LNCaP clone FGC (cell line): ENCODE measurements at regions not wholly inside any gene's neighbourhood (a gene's known extent, or its start where the extent isn't known, plus 50 kb on each side); places are given as distances from the start of the nearest gene placed in this dataset.
A peak's percentile ranks its signal among the peaks of the same experiment; 100 is the strongest.

Source experiments
- DNase-seq: peaks from one replicate; pipeline ENCODE4 v3.0.0-alpha.2; 2011; ENCODE audit warnings: low read depth
- H3K4me3 ChIP-seq: 2 replicates; pipeline ENCODE4 v1.5.1; 2011; ENCODE audit warnings: mild to moderate bottlenecking, low read depth, low read length, control low read depth
- TF ChIP-seq, protein P1 (sequence below): IDR thresholded peaks from 2 replicates; pipeline ENCODE4 v1.5.1; 2012; ENCODE audit warnings: mild to moderate bottlenecking; ENCODE audit not compliant: control insufficient read depth, insufficient read depth; ENCODE audit errors: extremely low read depth

DNA sequence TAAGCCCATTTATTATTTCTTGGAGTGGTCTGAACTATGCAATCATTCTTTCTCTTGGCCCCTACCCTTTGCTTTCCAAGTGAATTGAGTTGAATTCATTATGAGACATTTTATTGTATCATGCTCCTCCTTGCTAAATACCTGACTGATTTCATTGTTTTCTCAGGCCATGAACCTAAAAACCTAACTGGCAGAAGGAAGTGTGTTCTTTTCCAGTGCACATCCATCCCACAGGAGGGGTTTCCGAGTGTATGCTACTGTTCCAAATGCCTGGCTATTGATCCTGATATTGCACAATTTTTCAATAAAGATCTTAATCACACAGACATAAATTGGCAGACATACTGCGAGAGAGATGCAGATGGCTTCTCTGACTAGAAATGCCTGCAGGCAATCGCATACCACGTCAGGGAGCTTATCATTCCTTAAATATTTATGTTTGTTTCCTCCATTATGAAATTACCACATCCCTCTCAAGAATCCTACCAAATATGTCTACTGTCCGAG lies 162.2 kb upstream of the EGLN3 start:
- DNase-seq: peak; percentile 75
- H3K4me3 ChIP-seq: no peak overlapping the region
- TF ChIP-seq, protein P1, sequence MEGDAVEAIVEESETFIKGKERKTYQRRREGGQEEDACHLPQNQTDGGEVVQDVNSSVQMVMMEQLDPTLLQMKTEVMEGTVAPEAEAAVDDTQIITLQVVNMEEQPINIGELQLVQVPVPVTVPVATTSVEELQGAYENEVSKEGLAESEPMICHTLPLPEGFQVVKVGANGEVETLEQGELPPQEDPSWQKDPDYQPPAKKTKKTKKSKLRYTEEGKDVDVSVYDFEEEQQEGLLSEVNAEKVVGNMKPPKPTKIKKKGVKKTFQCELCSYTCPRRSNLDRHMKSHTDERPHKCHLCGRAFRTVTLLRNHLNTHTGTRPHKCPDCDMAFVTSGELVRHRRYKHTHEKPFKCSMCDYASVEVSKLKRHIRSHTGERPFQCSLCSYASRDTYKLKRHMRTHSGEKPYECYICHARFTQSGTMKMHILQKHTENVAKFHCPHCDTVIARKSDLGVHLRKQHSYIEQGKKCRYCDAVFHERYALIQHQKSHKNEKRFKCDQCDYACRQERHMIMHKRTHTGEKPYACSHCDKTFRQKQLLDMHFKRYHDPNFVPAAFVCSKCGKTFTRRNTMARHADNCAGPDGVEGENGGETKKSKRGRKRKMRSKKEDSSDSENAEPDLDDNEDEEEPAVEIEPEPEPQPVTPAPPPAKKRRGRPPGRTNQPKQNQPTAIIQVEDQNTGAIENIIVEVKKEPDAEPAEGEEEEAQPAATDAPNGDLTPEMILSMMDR: no peak

DNA sequence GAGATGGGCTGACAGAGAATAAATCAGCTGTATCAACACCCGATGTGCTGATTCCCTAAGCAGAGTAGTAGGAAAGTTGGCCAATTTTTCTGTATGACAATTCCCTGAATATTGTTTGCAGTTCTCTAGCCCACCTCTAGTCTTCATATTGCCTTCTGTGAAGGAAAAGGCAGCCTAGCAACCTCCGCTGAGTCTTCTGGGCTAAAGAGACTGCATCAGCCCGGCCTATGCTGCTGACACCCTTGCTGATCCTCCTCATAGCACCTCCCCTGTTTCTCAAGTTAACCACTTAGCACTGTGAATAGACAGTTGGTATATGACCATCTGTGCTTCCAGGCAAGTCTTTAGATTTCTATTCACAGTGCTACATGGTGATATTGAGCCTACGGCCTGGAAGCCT lies 161.1 kb upstream of the EGLN3 start:
- H3K4me3 ChIP-seq: no peak overlapping the region
- no peak for DNase-seq
- TF ChIP-seq, protein P1: no peak

DNA sequence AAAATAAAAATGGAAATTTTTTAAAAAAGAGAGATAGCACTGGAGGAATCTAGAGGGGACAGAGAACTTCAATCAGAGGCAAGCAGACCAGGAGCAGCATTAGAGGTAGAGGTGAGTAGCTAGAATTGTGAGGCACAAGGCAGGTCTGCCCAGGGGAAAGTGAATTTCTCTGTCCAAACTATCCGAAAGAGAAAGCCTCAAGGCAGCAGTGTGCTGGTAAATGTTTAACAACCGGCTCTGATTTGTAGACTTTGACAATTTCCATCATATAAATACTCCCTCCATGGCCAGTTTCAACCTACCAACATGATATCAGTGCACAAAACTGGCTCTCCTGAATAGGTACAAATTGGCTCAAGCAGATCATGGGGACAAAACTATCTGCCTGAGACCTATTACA lies 160.6 kb upstream of the EGLN3 start:
- no peak for DNase-seq
- TF ChIP-seq, protein P1: no peak
- H3K4me3 ChIP-seq: no peak overlapping the region

DNA sequence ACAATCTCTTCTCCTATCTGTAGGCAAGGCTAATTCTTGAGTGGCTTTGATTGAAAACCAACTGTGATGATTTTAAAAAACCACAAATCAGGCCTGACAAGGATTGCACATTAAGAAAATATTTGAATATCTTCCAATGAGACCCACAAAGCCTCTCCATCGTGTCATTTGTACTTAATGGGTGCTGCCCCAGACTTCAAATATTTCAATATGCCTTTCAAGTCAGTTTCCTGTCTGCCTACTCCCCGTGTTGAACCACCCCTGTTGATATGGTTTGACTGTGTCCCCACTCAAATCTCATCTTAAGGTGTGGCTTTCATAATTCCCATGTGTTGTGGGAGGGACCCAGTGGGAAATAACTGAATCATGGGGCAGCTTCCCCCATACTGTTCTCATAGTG lies 159.7 kb upstream of the EGLN3 start:
- TF ChIP-seq, protein P1: no peak
- H3K4me3 ChIP-seq: no peak overlapping the region
- DNase-seq: no peak

DNA sequence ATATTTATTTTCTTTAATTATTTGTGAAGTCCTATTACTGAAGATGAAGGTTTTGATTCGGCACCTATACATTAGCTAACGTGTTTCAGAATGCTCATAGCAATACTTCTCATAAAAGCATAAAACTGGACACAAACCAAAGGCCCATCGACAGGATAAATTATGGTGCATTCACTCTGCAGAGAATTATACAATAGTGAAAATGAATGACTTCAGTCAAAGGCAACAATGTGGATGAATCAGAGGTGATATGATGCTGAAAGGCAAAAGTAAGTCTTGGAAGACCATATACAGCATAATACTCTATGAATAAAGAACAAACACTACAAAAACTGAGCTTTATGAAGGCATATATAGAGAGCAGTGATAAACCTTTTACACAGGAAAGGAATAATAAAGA lies 156.6 kb upstream of the EGLN3 start:
- H3K4me3 ChIP-seq: no peak overlapping the region
- no peak for DNase-seq
- TF ChIP-seq, protein P1: no peak

DNA sequence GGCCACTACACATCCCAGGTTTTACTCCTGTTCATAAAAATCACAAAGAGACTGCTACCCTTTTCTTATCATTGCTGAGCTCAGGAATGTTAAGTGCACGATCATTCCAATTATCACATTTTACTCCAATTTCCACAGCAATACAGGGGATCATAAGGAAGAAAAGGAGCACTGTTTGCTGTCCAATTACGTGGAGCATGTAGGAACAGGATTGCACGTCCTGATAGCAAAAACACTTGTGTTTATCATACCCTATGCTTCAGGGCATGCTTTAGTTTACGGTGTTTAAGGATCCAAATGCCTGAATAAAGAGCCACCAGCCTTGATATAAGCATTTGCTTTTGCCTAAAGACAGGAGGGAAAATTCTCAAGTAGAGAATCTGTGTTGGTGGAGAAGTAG lies 155.4 kb upstream of the EGLN3 start:
- TF ChIP-seq, protein P1: no peak

DNA sequence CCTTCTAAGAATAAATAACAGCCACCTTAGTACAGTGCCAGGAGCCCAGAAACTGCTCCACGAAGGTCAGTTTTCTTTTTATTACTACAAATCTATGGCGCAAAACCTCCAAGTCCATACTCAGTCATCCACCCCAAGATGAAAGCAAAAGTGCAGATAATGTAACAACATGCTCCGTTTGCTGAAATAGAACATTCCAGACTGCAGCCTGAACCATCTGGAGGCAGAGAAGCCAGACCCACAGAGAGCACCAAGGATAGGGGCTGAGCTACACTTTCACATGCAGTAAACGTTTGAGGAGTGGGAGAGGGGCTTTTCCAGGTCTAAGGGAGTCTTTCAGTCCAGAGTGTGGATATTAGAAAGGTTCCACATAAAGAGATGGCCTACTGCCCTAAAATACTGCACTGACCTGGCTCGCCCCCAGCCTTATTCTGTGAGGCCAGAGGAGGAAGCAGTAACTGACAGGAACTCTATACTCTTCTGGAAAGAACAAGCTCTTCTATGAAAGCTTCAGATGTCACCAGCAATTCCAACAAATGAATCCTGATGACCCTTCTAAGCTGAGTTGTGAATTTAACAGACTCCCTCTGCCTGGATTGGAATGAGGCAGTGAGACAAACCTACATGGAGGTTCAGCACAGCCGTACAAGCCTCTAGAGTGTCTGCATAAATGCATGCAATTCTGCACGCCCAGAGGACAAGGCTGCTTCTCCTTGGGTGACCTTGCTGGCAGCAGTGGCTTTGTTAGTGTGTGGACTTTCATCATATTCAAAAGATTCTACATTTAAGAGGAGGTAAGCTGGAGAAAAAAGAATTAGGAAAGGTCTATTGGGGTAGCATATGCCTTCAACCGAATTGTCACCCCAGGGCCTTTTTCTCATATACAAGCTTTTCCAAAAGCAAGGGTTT lies 153.9 kb upstream of the EGLN3 start:
- TF ChIP-seq, protein P1: no peak

More for the DNA sequence above, 155.4 kb upstream of the EGLN3 start:
- DNase-seq: no peak
- H3K4me3 ChIP-seq: no peak overlapping the region

More for the DNA sequence above, 153.9 kb upstream of the EGLN3 start:
- DNase-seq: no peak
- H3K4me3 ChIP-seq: no peak overlapping the region
